ENCODE measurements at regions not wholly inside any gene's neighbourhood (a gene's known extent, or its start where the extent isn't known, plus 50 kb on each side); places are given as distances from the start of the nearest gene placed in this dataset.
"Not testable (repeated sequence)": the region's sequence is repeated elsewhere in the genome, so short reads cannot be mapped to it uniquely, and the experiment has no call there.

DNA sequence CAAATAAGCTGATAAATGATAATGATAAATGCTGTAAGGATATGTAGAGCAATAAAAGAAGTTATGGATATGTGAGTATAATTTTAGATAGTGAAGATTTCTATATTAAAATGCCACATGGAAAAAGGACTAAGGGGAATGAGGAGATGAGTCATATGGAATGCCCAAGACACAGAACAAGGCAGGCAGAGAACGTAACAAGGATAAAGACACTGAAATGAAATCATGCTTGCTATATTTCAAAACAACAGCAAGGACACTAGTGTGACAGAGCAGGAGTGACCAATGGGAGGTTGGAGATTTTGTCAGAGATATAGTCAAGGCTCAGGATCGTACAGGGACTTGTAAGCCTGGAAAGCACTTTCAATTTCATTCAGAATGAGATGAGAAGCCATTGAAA lies 621.5 kb upstream of the SEMA6D start:
- Histone ChIP-seq H3K4me2 (ENCODE audit: low read depth, low read length, poor library complexity, severe bottlenecking) (no peak overlapping the region), H3F3A (ENCODE audit: insufficient read depth) (no peaks in the 10 kb centered on the region), H3K27ac (ENCODE audit: low read depth, low read length) (no peak overlapping the region), H3K9me2 (replicated peaks; ENCODE audit: insufficient read depth, low read length) (no peaks in the 10 kb centered on the region), H3K36me3 (ENCODE audit: low read length) (no peaks in the 10 kb centered on the region), H3K27me3 (ENCODE audit: low read length) (no peaks in the 10 kb centered on the region), H3K9me3 (ENCODE audit: insufficient read depth, low read length) (no peaks in the 10 kb centered on the region), H3K4me3 (ENCODE audit: insufficient read depth, low read length, poor library complexity, severe bottlenecking) (no peak overlapping the region), H2AFZ (ENCODE audit: low read depth, low read length, severe bottlenecking) (no peak overlapping the region), H3K79me2 (ENCODE audit: insufficient read depth, low read length) (no peaks in the 10 kb centered on the region), H3K9ac (ENCODE audit: low read length) (no peak overlapping the region), H4K20me1 (ENCODE audit: low read depth, low read length) (no peaks in the 10 kb centered on the region)
- TF ChIP-seq CTCF (IDR thresholded peaks at IDR 0.05; ENCODE audit: insufficient read depth, low read length, poor library complexity, severe bottlenecking) (no peak), EZH2phosphoT487 (conservative IDR thresholded peaks at IDR 0.05; ENCODE audit: low read length) (no peak)

- H4K20me1 ChIP-seq (ENCODE audit: low read depth, low read length); H3K9me2 ChIP-seq (replicated peaks; ENCODE audit: insufficient read depth, low read length); H3K9ac ChIP-seq (ENCODE audit: low read length); H3K4me3 ChIP-seq (ENCODE audit: insufficient read depth, low read length, poor library complexity, severe bottlenecking); H3K79me2 ChIP-seq (ENCODE audit: insufficient read depth, low read length); H3K36me3 ChIP-seq (ENCODE audit: low read length); H3K4me2 ChIP-seq (ENCODE audit: low read depth, low read length, poor library complexity, severe bottlenecking); H3K27me3 ChIP-seq (ENCODE audit: low read length); H3K9me3 ChIP-seq (ENCODE audit: insufficient read depth, low read length); H3K27ac ChIP-seq (ENCODE audit: low read depth, low read length); H2AFZ ChIP-seq (ENCODE audit: low read depth, low read length, severe bottlenecking); H3F3A ChIP-seq (ENCODE audit: insufficient read depth): not testable (repeated sequence)
Observed at GRCh38 chr15:47098526-47098925, 618.8 kb upstream of the SEMA6D start.

DNA sequence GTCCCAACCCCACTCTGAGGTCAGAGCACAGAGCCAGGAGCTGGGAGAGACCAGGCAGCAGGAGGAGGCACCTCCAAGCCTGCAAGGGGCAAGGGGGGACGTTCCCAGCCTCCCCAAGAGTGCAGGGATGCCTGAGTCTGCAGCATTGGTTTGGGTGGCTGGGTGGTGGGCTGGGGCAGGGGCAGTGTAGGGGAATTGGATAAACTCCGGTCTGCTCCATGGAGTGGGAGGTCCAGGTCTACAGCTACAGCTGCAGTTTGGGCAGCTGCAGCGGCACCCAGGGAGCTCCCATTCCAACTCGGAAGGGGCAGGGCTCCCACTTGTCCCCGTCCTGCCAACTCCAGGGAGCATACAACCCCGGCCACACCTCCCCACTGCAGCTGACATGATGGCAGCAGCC lies 617.5 kb upstream of the SEMA6D start:
- not testable (repeated sequence) for H3K4me2 ChIP-seq (ENCODE audit: low read depth, low read length, poor library complexity, severe bottlenecking); H3K9ac ChIP-seq (ENCODE audit: low read length); H3K79me2 ChIP-seq (ENCODE audit: insufficient read depth, low read length); H3F3A ChIP-seq (ENCODE audit: insufficient read depth); H3K4me3 ChIP-seq (ENCODE audit: insufficient read depth, low read length, poor library complexity, severe bottlenecking); H3K27ac ChIP-seq (ENCODE audit: low read depth, low read length); H3K27me3 ChIP-seq (ENCODE audit: low read length); H3K9me2 ChIP-seq (replicated peaks; ENCODE audit: insufficient read depth, low read length); H3K9me3 ChIP-seq (ENCODE audit: insufficient read depth, low read length); H2AFZ ChIP-seq (ENCODE audit: low read depth, low read length, severe bottlenecking); H3K36me3 ChIP-seq (ENCODE audit: low read length); H4K20me1 ChIP-seq (ENCODE audit: low read depth, low read length)

DNA sequence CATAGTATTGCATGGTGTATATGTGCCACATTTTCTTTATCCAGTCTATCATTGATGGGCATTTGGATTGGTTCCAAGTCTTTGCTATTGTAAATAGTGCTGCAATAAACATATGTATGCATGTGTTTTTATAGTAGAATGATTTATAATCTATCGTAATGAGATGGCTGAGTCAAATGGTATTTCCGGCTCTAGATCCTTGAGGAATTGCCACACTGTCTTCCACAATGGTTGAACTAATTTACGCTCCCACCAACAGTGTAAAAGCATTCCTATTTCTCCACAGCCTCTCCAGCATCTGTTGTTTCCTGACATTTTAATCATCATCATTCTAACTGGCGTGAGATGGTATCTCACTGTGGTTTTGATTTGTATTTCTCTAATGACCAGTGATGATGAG lies 608.5 kb upstream of the SEMA6D start:
- not testable (repeated sequence) for H4K20me1 ChIP-seq (ENCODE audit: low read depth, low read length); H3K9me2 ChIP-seq (replicated peaks; ENCODE audit: insufficient read depth, low read length)

DNA sequence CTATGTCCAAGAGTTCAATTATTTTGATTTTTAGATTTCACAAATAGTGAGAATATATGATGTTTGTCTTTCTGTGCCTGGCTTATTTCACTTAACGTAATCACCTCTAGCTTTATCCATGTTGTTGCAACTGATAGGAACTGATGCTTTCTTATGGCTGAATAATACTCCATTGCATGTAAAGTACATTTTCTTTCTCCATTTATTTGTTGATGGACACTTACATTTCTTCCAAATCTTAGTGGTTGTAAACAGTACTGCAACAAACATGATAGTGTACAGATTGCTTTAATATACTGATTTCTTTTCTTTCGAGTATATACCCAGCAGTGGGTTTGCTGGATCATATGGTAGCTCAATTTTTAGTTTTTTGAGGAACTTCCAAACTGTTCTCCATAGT lies 600.6 kb upstream of the SEMA6D start:
- no peaks in the 10 kb centered on the region for H3K36me3 ChIP-seq (ENCODE audit: low read length)
- no peaks in the 10 kb centered on the region for H3K9me2 ChIP-seq (replicated peaks; ENCODE audit: insufficient read depth, low read length)
- no peak overlapping the region for H3K27ac ChIP-seq (ENCODE audit: low read depth, low read length)
- H4K20me1 ChIP-seq (ENCODE audit: low read depth, low read length), result no peaks in the 10 kb centered on the region
- no peak overlapping the region for H3K4me2 ChIP-seq (ENCODE audit: low read depth, low read length, poor library complexity, severe bottlenecking)
- no peak overlapping the region for H3K4me3 ChIP-seq (ENCODE audit: insufficient read depth, low read length, poor library complexity, severe bottlenecking)
- TF ChIP-seq CTCF (IDR thresholded peaks at IDR 0.05; ENCODE audit: insufficient read depth, low read length, poor library complexity, severe bottlenecking) (no peak), EZH2phosphoT487 (conservative IDR thresholded peaks at IDR 0.05; ENCODE audit: low read length) (no peak)
- H2AFZ ChIP-seq (ENCODE audit: low read depth, low read length, severe bottlenecking), result no peak overlapping the region
- no peaks in the 10 kb centered on the region for H3F3A ChIP-seq (ENCODE audit: insufficient read depth)
- H3K9me3 ChIP-seq (ENCODE audit: insufficient read depth, low read length), result no peaks in the 10 kb centered on the region
- no peaks in the 10 kb centered on the region for H3K27me3 ChIP-seq (ENCODE audit: low read length)
- no peak overlapping the region for H3K9ac ChIP-seq (ENCODE audit: low read length)
- no peaks in the 10 kb centered on the region for H3K79me2 ChIP-seq (ENCODE audit: insufficient read depth, low read length)

More for the DNA sequence above, 608.5 kb upstream of the SEMA6D start:
- H2AFZ ChIP-seq (ENCODE audit: low read depth, low read length, severe bottlenecking); H3K4me3 ChIP-seq (ENCODE audit: insufficient read depth, low read length, poor library complexity, severe bottlenecking); H3K9ac ChIP-seq (ENCODE audit: low read length); H3K79me2 ChIP-seq (ENCODE audit: insufficient read depth, low read length); H3K4me2 ChIP-seq (ENCODE audit: low read depth, low read length, poor library complexity, severe bottlenecking); H3F3A ChIP-seq (ENCODE audit: insufficient read depth); H3K27me3 ChIP-seq (ENCODE audit: low read length); H3K36me3 ChIP-seq (ENCODE audit: low read length); H3K9me3 ChIP-seq (ENCODE audit: insufficient read depth, low read length); H3K27ac ChIP-seq (ENCODE audit: low read depth, low read length): not testable (repeated sequence)

Measured in SU-DHL-6 (cell line).